Cardiac muscle cell (in vitro differentiated cells and primary cell): ENCODE measurements at regions not wholly inside any gene's neighbourhood (a gene's known extent, or its start where the extent isn't known, plus 50 kb on each side); places are given as distances from the start of the nearest gene placed in this dataset.

Experiments
- DNase-seq, 2 donors: peaks; one replicate each; pipeline versions ENCODE4 v3.0.0 to v3.0.0-alpha.2; 2010 to 2017; ENCODE audit warnings: low read depth in 1 of 2, low spot score in 1 of 2
- H3K27ac ChIP-seq: fragments of 200-600 bp; sonication (generic); 2 replicates; pipeline ENCODE4 v1.5.1; 2016
- H3K27me3 ChIP-seq: fragments of 200-600 bp; sonication (generic); 2 replicates; pipeline ENCODE4 v1.6.0; 2016; ENCODE audit warnings: control low read depth
- H3K36me3 ChIP-seq: fragments of 200-600 bp; sonication (generic); 2 replicates; pipeline ENCODE4 v1.5.1; 2016; ENCODE audit warnings: control low read depth
- H3K4me1 ChIP-seq: fragments of 200-600 bp; sonication (generic); 2 replicates; pipeline ENCODE4 v1.8.1; 2017; ENCODE audit warnings: low read depth, mild to moderate bottlenecking, mixed run types
- H3K4me3 ChIP-seq: fragments of 200-600 bp; sonication (generic); 2 replicates; pipeline ENCODE4 v1.5.1; 2016; ENCODE audit warnings: mild to moderate bottlenecking
- H3K9me3 ChIP-seq: fragments of 200-600 bp; sonication (generic); 2 replicates; pipeline ENCODE4 v1.5.1; 2017; ENCODE audit warnings: low read depth, mild to moderate bottlenecking, control low read depth
- TF ChIP-seq, protein P1 (sequence below): IDR thresholded peaks from 2 replicates; pipeline ENCODE4 v1.5.1; 2012; ENCODE audit warnings: low read depth, mild to moderate bottlenecking, low read length

DNA sequence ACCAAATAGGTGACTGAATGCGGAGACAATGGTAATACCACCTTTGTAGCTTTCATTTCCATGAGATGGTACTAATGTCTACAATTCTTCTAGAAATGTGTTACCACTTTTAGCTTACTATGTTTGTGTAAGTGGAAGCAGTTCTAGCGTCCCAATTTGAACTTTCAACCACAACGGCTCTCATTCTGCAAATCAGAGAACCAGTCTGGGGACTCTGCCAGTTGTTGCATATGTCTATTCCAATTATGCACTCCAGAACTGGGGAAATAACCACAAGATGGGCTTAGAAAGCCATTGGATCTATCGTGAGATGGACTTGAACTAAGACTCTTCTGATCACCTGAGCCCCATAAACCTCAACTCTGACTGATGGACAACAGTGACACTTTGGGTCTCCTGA lies 862.3 kb downstream of the SLITRK1 start:
- TF ChIP-seq, protein P1, sequence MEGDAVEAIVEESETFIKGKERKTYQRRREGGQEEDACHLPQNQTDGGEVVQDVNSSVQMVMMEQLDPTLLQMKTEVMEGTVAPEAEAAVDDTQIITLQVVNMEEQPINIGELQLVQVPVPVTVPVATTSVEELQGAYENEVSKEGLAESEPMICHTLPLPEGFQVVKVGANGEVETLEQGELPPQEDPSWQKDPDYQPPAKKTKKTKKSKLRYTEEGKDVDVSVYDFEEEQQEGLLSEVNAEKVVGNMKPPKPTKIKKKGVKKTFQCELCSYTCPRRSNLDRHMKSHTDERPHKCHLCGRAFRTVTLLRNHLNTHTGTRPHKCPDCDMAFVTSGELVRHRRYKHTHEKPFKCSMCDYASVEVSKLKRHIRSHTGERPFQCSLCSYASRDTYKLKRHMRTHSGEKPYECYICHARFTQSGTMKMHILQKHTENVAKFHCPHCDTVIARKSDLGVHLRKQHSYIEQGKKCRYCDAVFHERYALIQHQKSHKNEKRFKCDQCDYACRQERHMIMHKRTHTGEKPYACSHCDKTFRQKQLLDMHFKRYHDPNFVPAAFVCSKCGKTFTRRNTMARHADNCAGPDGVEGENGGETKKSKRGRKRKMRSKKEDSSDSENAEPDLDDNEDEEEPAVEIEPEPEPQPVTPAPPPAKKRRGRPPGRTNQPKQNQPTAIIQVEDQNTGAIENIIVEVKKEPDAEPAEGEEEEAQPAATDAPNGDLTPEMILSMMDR = no peak
- no peaks in the 10 kb centered on the region for H3K36me3 ChIP-seq
- no peaks in the 10 kb centered on the region for H3K4me1 ChIP-seq

DNA sequence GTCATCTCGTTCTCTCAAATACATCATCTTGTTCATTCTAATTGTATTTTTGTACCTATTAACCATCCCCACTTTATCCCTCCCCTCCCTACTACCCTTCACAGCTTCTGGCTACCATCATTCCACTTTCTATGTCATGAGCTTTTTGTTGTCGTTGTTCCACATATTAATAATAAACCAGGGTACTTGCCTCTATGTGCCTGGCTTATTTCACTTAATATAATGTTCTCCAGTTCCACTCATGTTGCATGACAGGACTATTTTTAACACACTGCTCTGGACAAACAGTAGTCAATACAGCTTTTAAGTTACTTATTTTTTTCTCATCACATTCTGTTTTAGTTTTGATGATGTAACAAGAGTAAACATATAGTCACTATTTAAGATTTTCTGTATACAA lies 872.3 kb downstream of the SLITRK1 start:
- no peaks in the 10 kb centered on the region for H3K9me3 ChIP-seq
- H3K27me3 ChIP-seq = no peaks in the 10 kb centered on the region
- H3K4me3 ChIP-seq = no peak overlapping the region
- DNase-seq = peak in 1 of 2 donors; percentile 6
- TF ChIP-seq, protein P1 = no peak
- H3K4me1 ChIP-seq = peaks cover 12% of the 10 kb centered on the region
- H3K27ac ChIP-seq = no peak overlapping the region
- no peaks in the 10 kb centered on the region for H3K36me3 ChIP-seq

More for the DNA sequence above, 862.3 kb downstream of the SLITRK1 start:
- Histone ChIP-seq H3K9me3 (no peaks in the 10 kb centered on the region), H3K27me3 (no peaks in the 10 kb centered on the region), H3K4me3 (no peak overlapping the region), H3K27ac (no peak overlapping the region)
- peak in 1 of 2 donors; percentile 5 for DNase-seq

DNA sequence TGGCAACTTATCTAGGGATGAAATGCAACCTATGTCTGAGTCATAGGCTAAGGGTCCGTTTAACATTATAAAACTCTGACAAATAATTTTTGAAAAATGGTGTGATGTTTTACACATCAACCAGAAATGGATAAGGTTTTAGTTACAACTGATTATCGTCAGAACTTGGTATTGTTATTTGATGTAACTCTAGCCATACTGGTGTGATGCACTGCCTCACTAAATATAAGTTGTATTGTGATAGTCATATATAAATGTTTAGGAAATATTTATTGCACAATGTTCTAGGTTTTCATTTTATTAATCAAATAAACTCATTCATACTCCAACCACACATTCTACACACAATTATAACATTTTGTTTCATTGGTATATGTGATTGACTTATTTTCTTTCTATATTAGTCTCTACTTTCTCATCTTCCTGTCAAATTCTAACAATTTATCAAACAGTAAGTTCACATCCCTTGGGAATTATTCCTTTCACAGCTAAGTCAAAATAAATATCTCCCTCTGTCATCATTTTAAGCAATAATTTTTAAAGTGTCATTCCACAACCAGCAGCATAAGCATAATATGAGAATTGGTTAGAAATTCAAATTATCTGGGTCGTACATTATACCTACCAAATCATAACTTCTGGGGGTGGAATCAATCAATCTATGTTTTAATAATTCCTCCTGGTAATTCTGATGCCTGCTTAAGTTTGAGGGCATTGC lies 873.9 kb downstream of the SLITRK1 start:
- Histone ChIP-seq H3K9me3 (no peaks in the 10 kb centered on the region), H3K4me1 (peaks cover 17% of the 10 kb centered on the region), H3K36me3 (no peaks in the 10 kb centered on the region), H3K27me3 (no peaks in the 10 kb centered on the region), H3K27ac (no peak overlapping the region), H3K4me3 (no peak overlapping the region)
- TF ChIP-seq, protein P1 = no peak
- no peak for DNase-seq

DNA sequence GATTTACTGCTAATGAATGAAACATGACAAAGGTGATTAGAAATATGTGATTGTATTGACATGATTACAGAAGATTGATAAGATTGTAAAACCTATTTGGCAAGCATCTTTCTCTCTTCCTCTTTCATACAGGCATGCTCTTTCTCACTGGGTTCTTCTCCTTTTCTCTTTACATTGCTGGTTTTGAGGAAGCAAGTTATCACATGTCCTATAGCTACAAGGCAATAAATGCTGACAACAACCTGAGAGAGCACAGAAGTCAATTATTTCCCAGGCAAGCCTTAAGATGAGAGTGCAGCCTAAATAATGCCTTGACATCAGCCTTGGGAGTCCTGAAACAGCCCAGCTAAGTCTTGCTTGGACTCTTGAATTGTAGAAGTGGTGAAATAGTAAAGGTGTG lies 875.0 kb downstream of the SLITRK1 start:
- Histone ChIP-seq H3K36me3 (no peaks in the 10 kb centered on the region), H3K4me1 (peaks cover 17% of the 10 kb centered on the region), H3K27me3 (no peaks in the 10 kb centered on the region), H3K27ac (no peak overlapping the region), H3K9me3 (no peaks in the 10 kb centered on the region), H3K4me3 (no peak overlapping the region)
- DNase-seq = no peak
- TF ChIP-seq, protein P1 = no peak

DNA sequence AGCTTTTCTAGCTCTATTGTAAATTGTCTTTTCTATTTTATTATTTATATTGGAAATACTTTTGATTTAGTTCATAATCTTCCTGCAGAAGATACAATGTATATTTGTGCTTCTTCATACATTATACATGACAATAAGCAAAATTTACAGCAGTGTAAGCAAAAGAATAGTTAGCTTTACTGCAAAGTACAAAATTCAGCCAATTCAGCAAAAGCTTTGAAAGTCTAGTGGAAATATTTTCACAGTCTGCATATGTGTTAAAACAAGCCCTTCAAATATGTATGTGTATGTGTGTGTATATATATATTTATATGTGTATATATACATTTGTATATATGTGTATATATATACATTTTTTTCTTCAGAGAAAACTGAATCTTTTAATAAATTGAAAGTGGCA lies 879.1 kb downstream of the SLITRK1 start:
- Histone ChIP-seq H3K36me3 (no peaks in the 10 kb centered on the region), H3K27ac (no peak overlapping the region), H3K4me1 (peaks cover 5% of the 10 kb centered on the region), H3K9me3 (no peaks in the 10 kb centered on the region), H3K4me3 (no peak overlapping the region), H3K27me3 (no peaks in the 10 kb centered on the region)
- TF ChIP-seq, protein P1 = no peak
- no peak for DNase-seq
